Retinal pigment epithelial cell (primary cell): ENCODE measurements at regions not wholly inside any gene's neighbourhood (a gene's known extent, or its start where the extent isn't known, plus 50 kb on each side); places are given as distances from the start of the nearest gene placed in this dataset.

Source experiments
- DNase-seq: peaks from one replicate; pipeline ENCODE4 v3.0.0-alpha.2; 2010; ENCODE audit warnings: low read depth
- H3K4me3 ChIP-seq: 2 replicates; pipeline ENCODE4 v1.5.1; 2011; ENCODE audit warnings: mild to moderate bottlenecking, low read length, control low read depth, moderate library complexity
- CTCF ChIP-seq: conservative IDR thresholded peaks from 2 replicates; pipeline ENCODE4 v1.5.1; 2011; ENCODE audit warnings: low read depth, low read length, control low read depth, inconsistent platforms

GRCh38 chr14:101286271-101287018 lies 274.9 kb upstream of the DIO3 start:
- TF ChIP-seq CTCF = no peak
- no peak for DNase-seq
- no peak overlapping the region for H3K4me3 ChIP-seq

GRCh38 chr14:101288436-101289229 lies 272.7 kb upstream of the DIO3 start:
- TF ChIP-seq CTCF = no peak
- H3K4me3 ChIP-seq = no peak overlapping the region
- no peak for DNase-seq

- no peak overlapping the region for H3K4me3 ChIP-seq
- no peak for TF ChIP-seq CTCF
Observed at GRCh38 chr14:101289230-101289690, 272.0 kb upstream of the DIO3 start.

GRCh38 chr14:101289911-101290310 lies 271.4 kb upstream of the DIO3 start:
- no peak overlapping the region for H3K4me3 ChIP-seq
- TF ChIP-seq CTCF = no peak
- no peak for DNase-seq

More at GRCh38 chr14:101289230-101289690, 272.0 kb upstream of the DIO3 start:
- DNase-seq = no peak

GRCh38 chr14:101290611-101291010 lies 270.7 kb upstream of the DIO3 start:
- DNase-seq = no peak
- no peak overlapping the region for H3K4me3 ChIP-seq
- no peak for TF ChIP-seq CTCF

GRCh38 chr14:101291390-101291789 lies 269.9 kb upstream of the DIO3 start:
- H3K4me3 ChIP-seq = no peak overlapping the region
- no peak for DNase-seq
- no peak for TF ChIP-seq CTCF
